ENCODE measurements at regions not wholly inside any gene's neighbourhood (a gene's known extent, or its start where the extent isn't known, plus 50 kb on each side); places are given as distances from the start of the nearest gene placed in this dataset.

DNA sequence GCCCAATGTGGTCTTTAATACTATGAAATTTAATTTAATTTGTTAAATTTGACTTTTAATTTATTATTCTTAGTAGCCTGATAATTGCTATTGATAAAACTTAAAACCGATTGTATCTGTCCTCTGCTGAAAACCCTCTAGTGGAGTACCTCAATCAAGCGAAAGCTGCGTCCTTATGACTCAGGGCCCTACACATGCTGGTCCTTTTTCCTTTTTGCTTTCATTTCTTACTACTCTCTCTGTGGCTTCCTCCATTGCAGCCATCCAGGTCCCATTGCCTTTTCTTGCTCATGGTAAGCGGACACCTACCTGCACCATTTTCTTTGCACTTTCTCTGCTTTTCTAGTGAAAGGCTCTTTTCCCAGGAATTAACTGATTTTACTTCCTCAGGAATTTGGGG, 301.1 kb downstream of the INHBA start:
- Histone ChIP-seq H3K4me2 (ENCODE audit: insufficient read depth in 1 of 2, low read depth in 2 of 2, low read length in 2 of 2) (no peak overlapping the region), H3K79me1 (ENCODE audit: low read depth, low read length) (no peaks in the 10 kb centered on the region), H3K4ac (replicated peaks; ENCODE audit: insufficient read length, low read depth, low read length) (no peak overlapping the region), H3K79me2 (ENCODE audit: control insufficient read depth in 1 of 2, insufficient read depth in 2 of 2, low read length in 2 of 2) (no peaks in the 10 kb centered on the region), H4K20me1 (replicated peaks in 1 of 2; ENCODE audit: control insufficient read depth in 1 of 2, insufficient read depth in 2 of 2, low read length in 2 of 2) (no peaks in the 10 kb centered on the region), H3K23ac (ENCODE audit: insufficient read length) (no peak overlapping the region), H2BK15ac (ENCODE audit: low read length) (no peak overlapping the region), H3K4me3 (ENCODE audit: extremely low read depth in 1 of 4, insufficient read depth in 2 of 4, low read depth in 3 of 4, low read length in 4 of 4) (no peak overlapping the region), H3K36me3 (ENCODE audit: control insufficient read depth in 2 of 4, insufficient read depth in 4 of 4, low read length in 3 of 4) (no peaks in the 10 kb centered on the region), H2BK12ac (ENCODE audit: low read depth, low read length) (no peak overlapping the region), H2BK20ac (ENCODE audit: low read length) (no peak overlapping the region), H2BK120ac (replicated peaks; ENCODE audit: low read depth, low read length) (no peak overlapping the region), H3K18ac (ENCODE audit: extremely low read depth, low read length) (no peak overlapping the region), H3K27ac (ENCODE audit: low read depth, low read length) (no peak overlapping the region), H4K8ac (ENCODE audit: extremely low read depth, insufficient read depth, low read length) (no peak overlapping the region), H4K91ac (replicated peaks; ENCODE audit: insufficient read length, low read length) (no peak overlapping the region), H3K23me2 (ENCODE audit: low read depth, low read length) (no peaks in the 10 kb centered on the region), H3K4me1 (replicated peaks in 1 of 4; ENCODE audit: control insufficient read depth in 3 of 4, insufficient read depth in 4 of 4, low read length in 3 of 4) (no peaks in the 10 kb centered on the region), H2AFZ (ENCODE audit: low read length) (peak overlapping the region; percentile 84; the same call in 1 of the 2 replicates), H3K9me3 (ENCODE audit: insufficient read depth in 2 of 2, low read depth in 1 of 2, low read length in 1 of 2) (no peaks in the 10 kb centered on the region), H2BK5ac (ENCODE audit: low read depth, low read length) (no peak overlapping the region), H3K9ac (replicated peaks in 1 of 4; ENCODE audit: extremely low read depth in 1 of 4, low read depth in 3 of 4, low read length in 3 of 4) (no peak overlapping the region), H2AK5ac (ENCODE audit: low read depth, low read length) (no peak overlapping the region), H4K5ac (ENCODE audit: insufficient read length, low read depth, low read length) (no peak overlapping the region), H3K56ac (replicated peaks; ENCODE audit: insufficient read length, low read depth, low read length) (no peak overlapping the region), H3K14ac (ENCODE audit: insufficient read length) (no peak overlapping the region), H3K27me3 (replicated peaks in 1 of 4; ENCODE audit: control insufficient read depth in 3 of 4, extremely low read depth in 1 of 4, insufficient read depth in 3 of 4, low read length in 3 of 4) (no peaks in the 10 kb centered on the region)
- no peak for TF ChIP-seq PHF8 (conservative IDR thresholded peaks at IDR 0.05; ENCODE audit: low read depth, low read length)
- TF ChIP-seq, protein P1, sequence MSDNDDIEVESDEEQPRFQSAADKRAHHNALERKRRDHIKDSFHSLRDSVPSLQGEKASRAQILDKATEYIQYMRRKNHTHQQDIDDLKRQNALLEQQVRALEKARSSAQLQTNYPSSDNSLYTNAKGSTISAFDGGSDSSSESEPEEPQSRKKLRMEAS (IDR thresholded peaks at IDR 0.05) = no peak
- DNase-seq (ENCODE audit: low read depth in 1 of 2, low spot score in 2 of 2) = no peak
- CTCF ChIA-PET (ENCODE audit: partially characterized antibody) = interaction anchor here (0.7 to 1.0 kb wide), 2 partner anchors 38 to 309 kb away, joined by 3 read pairs; no protein-coding TSS in a partner anchor
- WGBS, 2 experiments (ENCODE audit: extremely low coverage in 1 of 2, insufficient coverage in 1 of 2, insufficient read length in 1 of 2, insufficient replicate concordance in 2 of 2, low coverage in 1 of 2, low lambda C conversion rate in 2 of 2, missing lambda C conversion rate in 1 of 2) = 59% methylated on average over 4 of the region's 4 CpGs; no CpG with 5 or more reads in 1 of the 2 experiments
- no peak for FAIRE-seq
- POLR2A ChIA-PET (ENCODE audit: partially characterized antibody) = no interaction called here
